Thyroid gland (tissue), 4 donors: ENCODE measurements at regions not wholly inside any gene's neighbourhood (a gene's known extent, or its start where the extent isn't known, plus 50 kb on each side); places are given as distances from the start of the nearest gene placed in this dataset.

Source experiments
- DNase-seq, 2 donors: peaks; one replicate each; pipeline ENCODE4 v3.0.0-alpha.2; 2019
- H3K27ac ChIP-seq, 3 donors: fragments of 200-600 bp; sonication (generic); 1 replicate in 2 of 3; 2 replicates in 1 of 3; pipeline ENCODE4 v1.5.1; 2016 to 2019; ENCODE audit warnings: mild to moderate bottlenecking in 1 of 3, moderate library complexity in 1 of 3
- H3K27me3 ChIP-seq: fragments of 200-600 bp; sonication (generic); one replicate; pipeline ENCODE4 v1.5.1; 2019
- H3K36me3 ChIP-seq, 2 donors: fragments of 200-600 bp; sonication (generic); one replicate each; pipeline ENCODE4 v1.5.1; 2016 to 2019
- H3K4me1 ChIP-seq, 2 donors: fragments of 200-600 bp; sonication (generic); one replicate each; pipeline ENCODE4 v1.5.1; 2017 to 2019
- H3K4me3 ChIP-seq, 3 donors: fragments of 200-600 bp; sonication (generic); replicated peaks in 1 of 3; 1 replicate in 2 of 3; 2 replicates in 1 of 3; pipeline ENCODE4 v1.5.1; 2016; ENCODE audit warnings: mild to moderate bottlenecking in 1 of 3
- H3K9me3 ChIP-seq: fragments of 200-600 bp; sonication (generic); one replicate; pipeline ENCODE4 v1.5.1; 2017
- CTCF ChIP-seq, 6 experiments: fragments of 200-600 bp in 3 of 6; fragments of 450-650 bp in 3 of 6; sonication (generic) in 3 of 6; IDR thresholded peaks; one replicate each; pipeline ENCODE4 v1.5.1; 2016 to 2019; ENCODE audit warnings: antibody characterized with exemption in 6 of 6, mild to moderate bottlenecking in 2 of 6, inconsistent platforms in 1 of 6, moderate library complexity in 1 of 6
- POLR2A ChIP-seq, 2 donors: fragments of 450-650 bp; IDR thresholded peaks; one replicate each; pipeline ENCODE4 v1.6.1; 2017; ENCODE audit warnings: antibody characterized with exemption in 2 of 2, mild to moderate bottlenecking in 2 of 2, moderate library complexity in 1 of 2
- WGBS, 2 donors: methylation state at CpG; one replicate each; pipeline ENCODE4 v1.1.5; 2017; 5-methylcytosine and 5-hydroxymethylcytosine counted together
- intact Hi-C: fragments of 100-400 bp; cut with DNase I; formaldehyde crosslinking; loops from one replicate; pipeline ENCODE4 v1.15.1; 2023

DNA sequence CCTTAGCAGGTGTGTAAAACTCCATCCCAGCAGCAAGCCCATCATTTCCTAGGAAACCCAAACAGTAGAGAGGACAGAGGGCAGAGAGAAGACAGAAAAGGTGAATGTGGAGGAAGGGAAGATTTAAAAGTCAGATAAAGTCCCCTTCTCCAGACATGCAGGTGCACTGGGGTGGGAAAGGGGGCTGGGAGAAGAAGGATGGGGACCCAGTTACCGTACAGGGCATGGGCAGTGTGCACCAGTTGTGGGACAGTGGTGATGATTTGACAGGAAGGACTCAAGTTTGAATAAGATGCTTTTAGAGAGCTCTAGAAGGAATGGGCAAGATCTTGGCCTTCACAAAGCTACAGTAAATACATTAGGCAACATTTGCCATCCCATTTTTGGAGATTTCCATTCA is 110.7 kb upstream of the PLXNA4 start:
- Histone ChIP-seq H3K4me1 (no peaks in the 10 kb centered on the region), H3K27ac (no peak overlapping the region), H3K27me3 (no peaks in the 10 kb centered on the region), H3K9me3 (no peaks in the 10 kb centered on the region), H3K36me3 (no peaks in the 10 kb centered on the region), H3K4me3 (no peak overlapping the region)
- intact Hi-C loops, result no loop called here
- 88% methylated on average over 1 of the region's 1 CpG for WGBS, 2 donors
- TF ChIP-seq CTCF (IDR thresholded peaks at IDR 0.05) (no peak), POLR2A (IDR thresholded peaks at IDR 0.05) (no peak)
- DNase-seq, result no peak

GRCh38 chr7:132685277-132685676 is 109.0 kb upstream of the PLXNA4 start:
- intact Hi-C loops, result no loop called here
- H3K9me3 ChIP-seq, result no peaks in the 10 kb centered on the region
- DNase-seq, result no peak
- 100% methylated on average over 2 of the region's 2 CpGs for WGBS, 2 donors
- H3K4me3 ChIP-seq, result no peak overlapping the region
- no peaks in the 10 kb centered on the region for H3K36me3 ChIP-seq
- H3K27ac ChIP-seq, result no peak overlapping the region
- no peaks in the 10 kb centered on the region for H3K4me1 ChIP-seq
- no peaks in the 10 kb centered on the region for H3K27me3 ChIP-seq
- TF ChIP-seq CTCF (IDR thresholded peaks at IDR 0.05) (no peak), POLR2A (IDR thresholded peaks at IDR 0.05) (no peak)

- no peaks in the 10 kb centered on the region for H3K4me1 ChIP-seq
- no peak for DNase-seq
- H3K4me3 ChIP-seq, result no peak overlapping the region
- intact Hi-C loops, result no loop called here
- no peak overlapping the region for H3K27ac ChIP-seq
- WGBS, 2 donors, result 87 to 92% methylated on average over 12 of the region's 12 CpGs
- no peaks in the 10 kb centered on the region for H3K36me3 ChIP-seq
- H3K9me3 ChIP-seq, result no peaks in the 10 kb centered on the region
- no peak for TF ChIP-seq POLR2A (IDR thresholded peaks at IDR 0.05)
- TF ChIP-seq CTCF (IDR thresholded peaks at IDR 0.05), result no peak
- no peaks in the 10 kb centered on the region for H3K27me3 ChIP-seq
Observed at GRCh38 chr7:132683896-132684690, 107.8 kb upstream of the PLXNA4 start.

GRCh38 chr7:132681951-132682350 is 105.7 kb upstream of the PLXNA4 start:
- H3K27ac ChIP-seq, result no peak overlapping the region
- H3K9me3 ChIP-seq, result no peaks in the 10 kb centered on the region
- no peak for DNase-seq
- no peaks in the 10 kb centered on the region for H3K4me1 ChIP-seq
- H3K36me3 ChIP-seq, result no peaks in the 10 kb centered on the region
- 84 to 98% methylated on average over 3 of the region's 3 CpGs for WGBS, 2 donors
- no peak overlapping the region for H3K4me3 ChIP-seq
- TF ChIP-seq CTCF (IDR thresholded peaks at IDR 0.05), result no peak
- no peak for TF ChIP-seq POLR2A (IDR thresholded peaks at IDR 0.05)
- no peaks in the 10 kb centered on the region for H3K27me3 ChIP-seq
- intact Hi-C loops, result no loop called here

DNA sequence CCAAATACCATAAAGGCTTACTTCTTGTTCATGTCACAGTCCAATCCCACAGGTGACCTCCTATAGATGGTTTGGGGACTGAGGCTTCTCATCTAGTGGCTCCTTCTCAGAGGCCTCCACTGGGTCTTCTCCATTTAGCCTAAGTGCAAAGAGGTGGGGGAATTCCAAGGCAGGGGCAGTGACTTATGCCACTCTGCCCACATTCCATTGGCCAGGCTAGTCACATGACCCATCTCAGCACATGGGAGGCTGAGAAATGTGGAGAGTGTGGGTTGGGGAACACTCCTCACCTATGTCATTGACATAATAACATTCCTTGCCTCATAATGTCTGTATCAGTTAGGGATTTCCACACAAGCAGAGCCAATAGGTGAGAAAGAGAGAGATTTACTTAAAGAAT is 104.3 kb upstream of the PLXNA4 start:
- Histone ChIP-seq H3K9me3 (no peaks in the 10 kb centered on the region), H3K27ac (no peak overlapping the region), H3K36me3 (no peaks in the 10 kb centered on the region), H3K4me3 (no peak overlapping the region), H3K27me3 (no peaks in the 10 kb centered on the region), H3K4me1 (no peaks in the 10 kb centered on the region)
- no peak for TF ChIP-seq CTCF (IDR thresholded peaks at IDR 0.05)
- no peak for TF ChIP-seq POLR2A (IDR thresholded peaks at IDR 0.05)
- DNase-seq, result no peak
- intact Hi-C loops, result no loop called here
